GM23338 (cell line): ENCODE measurements at regions not wholly inside any gene's neighbourhood (a gene's known extent, or its start where the extent isn't known, plus 50 kb on each side); places are given as distances from the start of the nearest gene placed in this dataset.

Experiments used
- ATAC-seq: fragments of 200-7000 bp; cut with Tn5 transposase; 3 replicates; pipeline ENCODE4 v1.9.1; 2020
- DNase-seq: peaks from one replicate; pipeline ENCODE4 v3.0.0-alpha.2; 2015; ENCODE audit warnings: low spot score
- H2AFZ ChIP-seq: fragments of 200-600 bp; sonication (generic); 2 replicates; pipeline ENCODE4 v1.8.0; 2016; ENCODE audit warnings: antibody characterized with exemption, mild to moderate bottlenecking, moderate library complexity
- H3F3A ChIP-seq: fragments of 200-600 bp; sonication (generic); replicated peaks from 2 replicates; pipeline ENCODE4 v1.8.0; 2017; ENCODE audit warnings: antibody characterized with exemption, mixed run types, low read depth
- H3K27ac ChIP-seq: fragments of 200-600 bp; sonication (generic); 2 replicates; pipeline ENCODE4 v1.6.1; 2016; ENCODE audit warnings: low read depth
- H3K27me3 ChIP-seq: fragments of 200-600 bp; sonication (generic); 2 replicates; pipeline ENCODE4 v1.8.0; 2016; ENCODE audit warnings: mild to moderate bottlenecking, mixed run types, moderate library complexity; ENCODE audit not compliant: insufficient read depth
- H3K36me3 ChIP-seq: fragments of 200-600 bp; sonication (generic); 2 replicates; pipeline ENCODE4 v1.8.0; 2016; ENCODE audit warnings: mild to moderate bottlenecking; ENCODE audit not compliant: insufficient read depth
- H3K4me1 ChIP-seq: fragments of 200-600 bp; sonication (generic); 2 replicates; pipeline ENCODE4 v1.8.0; 2016; ENCODE audit warnings: mild to moderate bottlenecking, moderate library complexity; ENCODE audit not compliant: insufficient read depth
- H3K4me2 ChIP-seq: fragments of 200-600 bp; sonication (generic); 2 replicates; pipeline ENCODE4 v1.7.1; 2017; ENCODE audit warnings: mixed run types
- H3K4me3 ChIP-seq: fragments of 200-600 bp; sonication (generic); 2 replicates; pipeline ENCODE4 v1.6.1; 2016; ENCODE audit warnings: mixed run types
- H3K79me2 ChIP-seq: fragments of 200-600 bp; sonication (generic); replicated peaks from 2 replicates; pipeline ENCODE4 v1.8.0; 2017; ENCODE audit warnings: mild to moderate bottlenecking; ENCODE audit not compliant: insufficient read depth
- H3K9me2 ChIP-seq: fragments of 200-600 bp; sonication (generic); 2 replicates; pipeline ENCODE4 v1.8.0; 2017; ENCODE audit not compliant: insufficient read depth
- H4K20me1 ChIP-seq: fragments of 200-600 bp; sonication (generic); replicated peaks from 2 replicates; pipeline ENCODE4 v1.8.0; 2017; ENCODE audit warnings: mild to moderate bottlenecking; ENCODE audit not compliant: insufficient read depth
- H3K27ac Mint-ChIP-seq: 2 replicates; pipeline ENCODE4 v1.8.0; 2020; ENCODE audit warnings: inconsistent platforms, mild to moderate bottlenecking, moderate library complexity, mixed read lengths
- H3K27me3 Mint-ChIP-seq: 3 replicates; pipeline ENCODE4 v1.8.0; 2022; ENCODE audit warnings: low read depth, mild to moderate bottlenecking, moderate library complexity, mixed read lengths, inconsistent platforms; ENCODE audit not compliant: insufficient read depth, poor library complexity
- H3K36me3 Mint-ChIP-seq: 3 replicates; pipeline ENCODE4 v1.8.0; 2021; ENCODE audit warnings: low read depth, mild to moderate bottlenecking, inconsistent platforms, moderate library complexity, mixed read lengths
- H3K4me1 Mint-ChIP-seq: 3 replicates; pipeline ENCODE4 v1.8.0; 2020; ENCODE audit warnings: mild to moderate bottlenecking, inconsistent platforms, mixed read lengths
- H3K4me3 Mint-ChIP-seq: 3 replicates; pipeline ENCODE4 v1.8.0; 2021; ENCODE audit warnings: moderate library complexity, mild to moderate bottlenecking, inconsistent platforms, mixed read lengths
- H3K9me3 Mint-ChIP-seq: 3 replicates; pipeline ENCODE4 v1.8.0; 2020; ENCODE audit warnings: moderate library complexity, mild to moderate bottlenecking, inconsistent platforms, mixed read lengths
- CREB1 ChIP-seq: fragments of 250-450 bp; sonication (Bioruptor Pico); IDR thresholded peaks from 2 replicates; pipeline ENCODE4 v1.5.0; 2020; ENCODE audit warnings: low read depth, mild to moderate bottlenecking, moderate library complexity
- POLR2AphosphoS5 ChIP-seq: IDR thresholded peaks from 2 replicates; pipeline ENCODE4 v1.6.1; 2016; ENCODE audit warnings: antibody characterized with exemption, low read depth
- STAT1 ChIP-seq: IDR thresholded peaks from one replicate; pipeline ENCODE4 v1.6.1; 2016; ENCODE audit warnings: antibody characterized with exemption; ENCODE audit not compliant: unreplicated experiment
- ZNF114 ChIP-seq: fragments of 250-450 bp; sonication (Bioruptor Pico); IDR thresholded peaks from 2 replicates; pipeline ENCODE4 v1.5.0; 2020; ENCODE audit warnings: mild to moderate bottlenecking, moderate library complexity
- ZNF331 ChIP-seq: fragments of 250-450 bp; sonication (Bioruptor Pico); IDR thresholded peaks from 2 replicates; pipeline ENCODE4 v1.5.0; 2020; ENCODE audit warnings: low read depth, mild to moderate bottlenecking, moderate library complexity
- ZNF462 ChIP-seq: fragments of 250-450 bp; sonication (Bioruptor Pico); IDR thresholded peaks from 2 replicates; pipeline ENCODE4 v1.5.0; 2020; ENCODE audit warnings: mild to moderate bottlenecking, moderate library complexity
- TF ChIP-seq, protein P1 (sequence below), 2 experiments: fragments of 200-600 bp in 1 of 2; sonication (generic) in 1 of 2; conservative IDR thresholded peaks; 2 replicates each; pipeline versions ENCODE4 v1.5.1 to v1.6.1; 2016 to 2017; ENCODE audit warnings: antibody characterized with exemption in 2 of 2, low read depth in 2 of 2, mild to moderate bottlenecking in 2 of 2, moderate library complexity in 1 of 2
- TF ChIP-seq, protein P2 (sequence below): IDR thresholded peaks from one replicate; pipeline ENCODE4 v1.6.1; 2018; ENCODE audit warnings: antibody characterized with exemption; ENCODE audit not compliant: unreplicated experiment

DNA sequence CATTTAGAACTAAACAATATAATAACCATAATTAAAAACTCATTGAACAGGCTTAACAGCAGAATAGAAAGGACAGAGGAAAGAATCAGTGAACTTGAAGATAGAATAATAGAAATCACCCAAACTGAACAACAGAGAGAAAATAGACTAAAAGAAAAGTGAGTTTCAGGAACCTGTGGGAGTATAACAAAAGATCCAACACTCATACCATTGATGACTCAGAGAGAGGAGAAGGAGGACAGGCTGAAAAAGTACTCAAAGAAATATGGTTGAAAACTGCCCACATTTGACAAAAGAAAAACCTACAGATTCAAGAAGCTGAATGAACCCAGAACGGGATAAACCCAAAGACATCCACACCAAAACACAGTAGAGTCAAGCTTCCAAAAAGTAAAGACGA is 54.2 kb upstream of the FMNL2 start:
- Histone ChIP-seq H3F3A (no peaks in the 10 kb centered on the region), H3K4me3 (no peak overlapping the region), H3K79me2 (no peaks in the 10 kb centered on the region), H3K36me3 (no peaks in the 10 kb centered on the region), H3K9me2 (no peaks in the 10 kb centered on the region), H3K4me1 (no peaks in the 10 kb centered on the region), H3K27ac (no peak overlapping the region), H3K4me2 (no peak overlapping the region), H3K27me3 (no peaks in the 10 kb centered on the region), H2AFZ (no peak overlapping the region), H4K20me1 (no peaks in the 10 kb centered on the region)
- H3K9me3 Mint-ChIP-seq: peaks cover 33% of the 10 kb centered on the region
- TF ChIP-seq POLR2AphosphoS5 (no peak), CREB1 (no peak), STAT1 (no peak), ZNF114 (CRISPR knock-in tag) (no peak), ZNF462 (CRISPR knock-in tag) (no peak), ZNF331 (no peak)
- TF ChIP-seq, protein P1, sequence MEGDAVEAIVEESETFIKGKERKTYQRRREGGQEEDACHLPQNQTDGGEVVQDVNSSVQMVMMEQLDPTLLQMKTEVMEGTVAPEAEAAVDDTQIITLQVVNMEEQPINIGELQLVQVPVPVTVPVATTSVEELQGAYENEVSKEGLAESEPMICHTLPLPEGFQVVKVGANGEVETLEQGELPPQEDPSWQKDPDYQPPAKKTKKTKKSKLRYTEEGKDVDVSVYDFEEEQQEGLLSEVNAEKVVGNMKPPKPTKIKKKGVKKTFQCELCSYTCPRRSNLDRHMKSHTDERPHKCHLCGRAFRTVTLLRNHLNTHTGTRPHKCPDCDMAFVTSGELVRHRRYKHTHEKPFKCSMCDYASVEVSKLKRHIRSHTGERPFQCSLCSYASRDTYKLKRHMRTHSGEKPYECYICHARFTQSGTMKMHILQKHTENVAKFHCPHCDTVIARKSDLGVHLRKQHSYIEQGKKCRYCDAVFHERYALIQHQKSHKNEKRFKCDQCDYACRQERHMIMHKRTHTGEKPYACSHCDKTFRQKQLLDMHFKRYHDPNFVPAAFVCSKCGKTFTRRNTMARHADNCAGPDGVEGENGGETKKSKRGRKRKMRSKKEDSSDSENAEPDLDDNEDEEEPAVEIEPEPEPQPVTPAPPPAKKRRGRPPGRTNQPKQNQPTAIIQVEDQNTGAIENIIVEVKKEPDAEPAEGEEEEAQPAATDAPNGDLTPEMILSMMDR (conservative IDR thresholded peaks at IDR 0.05; ENCODE audit: low read depth in 2 of 2): no peak
- TF ChIP-seq, protein P2, sequence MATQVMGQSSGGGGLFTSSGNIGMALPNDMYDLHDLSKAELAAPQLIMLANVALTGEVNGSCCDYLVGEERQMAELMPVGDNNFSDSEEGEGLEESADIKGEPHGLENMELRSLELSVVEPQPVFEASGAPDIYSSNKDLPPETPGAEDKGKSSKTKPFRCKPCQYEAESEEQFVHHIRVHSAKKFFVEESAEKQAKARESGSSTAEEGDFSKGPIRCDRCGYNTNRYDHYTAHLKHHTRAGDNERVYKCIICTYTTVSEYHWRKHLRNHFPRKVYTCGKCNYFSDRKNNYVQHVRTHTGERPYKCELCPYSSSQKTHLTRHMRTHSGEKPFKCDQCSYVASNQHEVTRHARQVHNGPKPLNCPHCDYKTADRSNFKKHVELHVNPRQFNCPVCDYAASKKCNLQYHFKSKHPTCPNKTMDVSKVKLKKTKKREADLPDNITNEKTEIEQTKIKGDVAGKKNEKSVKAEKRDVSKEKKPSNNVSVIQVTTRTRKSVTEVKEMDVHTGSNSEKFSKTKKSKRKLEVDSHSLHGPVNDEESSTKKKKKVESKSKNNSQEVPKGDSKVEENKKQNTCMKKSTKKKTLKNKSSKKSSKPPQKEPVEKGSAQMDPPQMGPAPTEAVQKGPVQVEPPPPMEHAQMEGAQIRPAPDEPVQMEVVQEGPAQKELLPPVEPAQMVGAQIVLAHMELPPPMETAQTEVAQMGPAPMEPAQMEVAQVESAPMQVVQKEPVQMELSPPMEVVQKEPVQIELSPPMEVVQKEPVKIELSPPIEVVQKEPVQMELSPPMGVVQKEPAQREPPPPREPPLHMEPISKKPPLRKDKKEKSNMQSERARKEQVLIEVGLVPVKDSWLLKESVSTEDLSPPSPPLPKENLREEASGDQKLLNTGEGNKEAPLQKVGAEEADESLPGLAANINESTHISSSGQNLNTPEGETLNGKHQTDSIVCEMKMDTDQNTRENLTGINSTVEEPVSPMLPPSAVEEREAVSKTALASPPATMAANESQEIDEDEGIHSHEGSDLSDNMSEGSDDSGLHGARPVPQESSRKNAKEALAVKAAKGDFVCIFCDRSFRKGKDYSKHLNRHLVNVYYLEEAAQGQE: no peak
- no peak overlapping the region for H3K27ac Mint-ChIP-seq
- peaks cover 2% of the 10 kb centered on the region for H3K27me3 Mint-ChIP-seq
- ATAC-seq (no peak), DNase-seq (no peak)
- no peaks in the 10 kb centered on the region for H3K4me1 Mint-ChIP-seq
- no peak overlapping the region for H3K4me3 Mint-ChIP-seq
- H3K36me3 Mint-ChIP-seq: peaks cover 10% of the 10 kb centered on the region; the same call in 2 of the 3 replicates
